ENCODE measurements at regions not wholly inside any gene's neighbourhood (a gene's known extent, or its start where the extent isn't known, plus 50 kb on each side); places are given as distances from the start of the nearest gene placed in this dataset.

DNA sequence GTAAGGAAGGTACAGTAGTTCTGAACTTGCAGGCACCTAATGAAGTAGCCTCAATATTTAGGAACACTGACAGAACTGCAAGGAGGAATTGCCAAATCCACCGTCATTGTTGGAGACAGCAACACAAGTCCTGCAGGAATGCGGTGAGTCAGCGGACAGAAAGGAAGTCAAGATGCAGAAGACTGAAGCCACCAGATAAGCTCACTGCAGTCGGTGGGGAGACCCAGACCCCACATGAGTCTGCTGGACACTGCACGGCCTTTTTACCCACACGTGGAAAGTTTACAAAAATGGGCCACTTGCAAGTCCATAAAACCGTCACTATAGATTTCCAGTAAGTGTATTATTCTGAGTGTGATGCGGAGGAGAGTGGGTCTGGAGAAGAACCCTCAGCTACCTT, 1471.6 kb downstream of the TBC1D22A start:
- TF ChIP-seq, protein P1, sequence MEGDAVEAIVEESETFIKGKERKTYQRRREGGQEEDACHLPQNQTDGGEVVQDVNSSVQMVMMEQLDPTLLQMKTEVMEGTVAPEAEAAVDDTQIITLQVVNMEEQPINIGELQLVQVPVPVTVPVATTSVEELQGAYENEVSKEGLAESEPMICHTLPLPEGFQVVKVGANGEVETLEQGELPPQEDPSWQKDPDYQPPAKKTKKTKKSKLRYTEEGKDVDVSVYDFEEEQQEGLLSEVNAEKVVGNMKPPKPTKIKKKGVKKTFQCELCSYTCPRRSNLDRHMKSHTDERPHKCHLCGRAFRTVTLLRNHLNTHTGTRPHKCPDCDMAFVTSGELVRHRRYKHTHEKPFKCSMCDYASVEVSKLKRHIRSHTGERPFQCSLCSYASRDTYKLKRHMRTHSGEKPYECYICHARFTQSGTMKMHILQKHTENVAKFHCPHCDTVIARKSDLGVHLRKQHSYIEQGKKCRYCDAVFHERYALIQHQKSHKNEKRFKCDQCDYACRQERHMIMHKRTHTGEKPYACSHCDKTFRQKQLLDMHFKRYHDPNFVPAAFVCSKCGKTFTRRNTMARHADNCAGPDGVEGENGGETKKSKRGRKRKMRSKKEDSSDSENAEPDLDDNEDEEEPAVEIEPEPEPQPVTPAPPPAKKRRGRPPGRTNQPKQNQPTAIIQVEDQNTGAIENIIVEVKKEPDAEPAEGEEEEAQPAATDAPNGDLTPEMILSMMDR (IDR thresholded peaks at IDR 0.05; ENCODE audit: insufficient read depth, low read length), result no peak
- no peak for TF ChIP-seq POLR2AphosphoS5 (IDR thresholded peaks at IDR 0.05; ENCODE audit: low read depth)
- TF ChIP-seq, protein P2, sequence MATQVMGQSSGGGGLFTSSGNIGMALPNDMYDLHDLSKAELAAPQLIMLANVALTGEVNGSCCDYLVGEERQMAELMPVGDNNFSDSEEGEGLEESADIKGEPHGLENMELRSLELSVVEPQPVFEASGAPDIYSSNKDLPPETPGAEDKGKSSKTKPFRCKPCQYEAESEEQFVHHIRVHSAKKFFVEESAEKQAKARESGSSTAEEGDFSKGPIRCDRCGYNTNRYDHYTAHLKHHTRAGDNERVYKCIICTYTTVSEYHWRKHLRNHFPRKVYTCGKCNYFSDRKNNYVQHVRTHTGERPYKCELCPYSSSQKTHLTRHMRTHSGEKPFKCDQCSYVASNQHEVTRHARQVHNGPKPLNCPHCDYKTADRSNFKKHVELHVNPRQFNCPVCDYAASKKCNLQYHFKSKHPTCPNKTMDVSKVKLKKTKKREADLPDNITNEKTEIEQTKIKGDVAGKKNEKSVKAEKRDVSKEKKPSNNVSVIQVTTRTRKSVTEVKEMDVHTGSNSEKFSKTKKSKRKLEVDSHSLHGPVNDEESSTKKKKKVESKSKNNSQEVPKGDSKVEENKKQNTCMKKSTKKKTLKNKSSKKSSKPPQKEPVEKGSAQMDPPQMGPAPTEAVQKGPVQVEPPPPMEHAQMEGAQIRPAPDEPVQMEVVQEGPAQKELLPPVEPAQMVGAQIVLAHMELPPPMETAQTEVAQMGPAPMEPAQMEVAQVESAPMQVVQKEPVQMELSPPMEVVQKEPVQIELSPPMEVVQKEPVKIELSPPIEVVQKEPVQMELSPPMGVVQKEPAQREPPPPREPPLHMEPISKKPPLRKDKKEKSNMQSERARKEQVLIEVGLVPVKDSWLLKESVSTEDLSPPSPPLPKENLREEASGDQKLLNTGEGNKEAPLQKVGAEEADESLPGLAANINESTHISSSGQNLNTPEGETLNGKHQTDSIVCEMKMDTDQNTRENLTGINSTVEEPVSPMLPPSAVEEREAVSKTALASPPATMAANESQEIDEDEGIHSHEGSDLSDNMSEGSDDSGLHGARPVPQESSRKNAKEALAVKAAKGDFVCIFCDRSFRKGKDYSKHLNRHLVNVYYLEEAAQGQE (IDR thresholded peaks at IDR 0.05; ENCODE audit: insufficient replicate concordance, low read depth), result no peak

All from HL-60 (cell line).